CD4-positive, alpha-beta T cell (primary cell): ENCODE measurements at regions not wholly inside any gene's neighbourhood (a gene's known extent, or its start where the extent isn't known, plus 50 kb on each side); places are given as distances from the start of the nearest gene placed in this dataset.

Experiments used
- ATAC-seq: fragments of 200-7000 bp; cut with Tn5 transposase; one replicate; pipeline ENCODE4 v1.10.0; 2022; ENCODE audit warnings: mild to moderate bottlenecking; ENCODE audit not compliant: poor library complexity
- CTCF ChIA-PET: fragments of 350-600 bp; sonication (Branson Sonifier 250); formaldehyde crosslinking; loops from one replicate; lab custom pipeline; 2021; ENCODE audit warnings: antibody characterized with exemption, inconsistent platforms; lab: Charles Lee
- POLR2A ChIA-PET: fragments of 350-600 bp; sonication (Branson Sonifier 250); formaldehyde crosslinking; loops from one replicate; lab custom pipeline; 2021; ENCODE audit warnings: antibody characterized with exemption, inconsistent platforms; lab: Charles Lee
- DNase-seq, 14 experiments: peaks; one replicate each; pipeline ENCODE4 v3.0.0-alpha.2; 2013 to 2020; ENCODE audit warnings: mixed read lengths in 2 of 14
- H3K27ac ChIP-seq, 2 donors: one replicate each; pipeline versions ENCODE4 v1.5.1 to v1.7.0; 2013; ENCODE audit warnings: low read length in 2 of 2, low read depth in 1 of 2, mild to moderate bottlenecking in 1 of 2
- H3K27me3 ChIP-seq, 2 experiments: 1 replicate in 1 of 2; 2 replicates in 1 of 2; pipeline versions ENCODE4 v1.6.1 to v1.7.0; 2013; ENCODE audit warnings: low read length in 2 of 2, control low read depth in 1 of 2, mild to moderate bottlenecking in 1 of 2, moderate library complexity in 1 of 2; ENCODE audit not compliant: insufficient read depth in 2 of 2, control insufficient read depth in 1 of 2
- H3K36me3 ChIP-seq: one replicate; pipeline ENCODE4 v1.6.1; 2013; ENCODE audit warnings: low read length, control low read depth; ENCODE audit not compliant: insufficient read depth
- H3K4me1 ChIP-seq: one replicate; pipeline ENCODE4 v1.6.1; 2013; ENCODE audit warnings: low read length, control low read depth; ENCODE audit not compliant: insufficient read depth
- H3K4me3 ChIP-seq: one replicate; pipeline ENCODE4 v1.5.1; 2013; ENCODE audit warnings: mild to moderate bottlenecking, low read length, moderate library complexity
- H3K9me3 ChIP-seq, 2 experiments: 1 replicate in 1 of 2; 2 replicates in 1 of 2; pipeline versions ENCODE4 v1.6.1 to v1.7.0; 2013; ENCODE audit warnings: low read length in 2 of 2, mild to moderate bottlenecking in 2 of 2, control low read depth in 1 of 2, moderate library complexity in 1 of 2; ENCODE audit not compliant: control insufficient read depth in 1 of 2, insufficient read depth in 1 of 2
- H3K27ac Mint-ChIP-seq: one replicate; pipeline ENCODE4 v1.8.0; 2020; ENCODE audit warnings: mixed read lengths
- H3K27me3 Mint-ChIP-seq: one replicate; pipeline ENCODE4 v1.8.0; 2021; ENCODE audit warnings: mixed read lengths
- H3K36me3 Mint-ChIP-seq: one replicate; pipeline ENCODE4 v1.8.0; 2021; ENCODE audit warnings: low read depth, mixed read lengths
- H3K4me1 Mint-ChIP-seq: one replicate; pipeline ENCODE4 v1.8.0; 2021; ENCODE audit warnings: low read depth, mixed read lengths
- H3K4me3 Mint-ChIP-seq: one replicate; pipeline ENCODE4 v1.8.0; 2020; ENCODE audit warnings: mild to moderate bottlenecking, mixed read lengths
- H3K9me3 Mint-ChIP-seq: one replicate; pipeline ENCODE4 v1.8.0; 2020; ENCODE audit warnings: mixed read lengths
- CTCF ChIP-seq: fragments of 200-600 bp; IDR thresholded peaks from one replicate; pipeline ENCODE4 v1.8.0; 2022; ENCODE audit warnings: antibody characterized with exemption, mild to moderate bottlenecking
- intact Hi-C, 2 experiments: fragments of 100-400 bp; cut with DNase I in 1 of 2; cut with micrococcal nuclease in 1 of 2; formaldehyde crosslinking; loops; one replicate each; pipeline versions ENCODE4 v1.15.1 to v1.9.0; 2023 to 2025; cut with DNase I, micrococcal nuclease

GRCh38 chr13:68345963-68346531, 1115.9 kb upstream of the PCDH9 start:
- Mint-ChIP-seq H3K4me3 (no peak overlapping the region), H3K9me3 (peaks cover 6% of the 10 kb centered on the region), H3K4me1 (no peaks in the 10 kb centered on the region), H3K27ac (no peak overlapping the region), H3K36me3 (no peaks in the 10 kb centered on the region), H3K27me3 (no peaks in the 10 kb centered on the region)
- CTCF ChIA-PET: no interaction called here
- Histone ChIP-seq H3K4me1 (no peaks in the 10 kb centered on the region), H3K36me3 (no peaks in the 10 kb centered on the region), H3K4me3 (no peak overlapping the region), H3K27me3 (no peaks in the 10 kb centered on the region), H3K27ac (no peak overlapping the region), H3K9me3 (peaks cover 8 to 12% of the 10 kb centered on the region in 2 experiments)
- POLR2A ChIA-PET: no interaction called here
- no peak for TF ChIP-seq CTCF
- intact Hi-C loops: no loop called here
- DNase-seq (no peak), ATAC-seq (no peak)

GRCh38 chr13:68323124-68323523, 1093.0 kb upstream of the PCDH9 start:
- CTCF ChIA-PET: no interaction called here
- no peak overlapping the region for H3K27ac ChIP-seq
- no peak for TF ChIP-seq CTCF
- intact Hi-C loops: loop anchor here in 1 of 2 experiments (5.0 kb wide), 1 partner anchor 596 kb away; no protein-coding TSS in a partner anchor
- H3K4me1 ChIP-seq: no peaks in the 10 kb centered on the region
- H3K27me3 ChIP-seq: no peaks in the 10 kb centered on the region
- H3K36me3 Mint-ChIP-seq: no peaks in the 10 kb centered on the region
- peaks cover 12% of the 10 kb centered on the region for H3K9me3 Mint-ChIP-seq
- DNase-seq (no peak), ATAC-seq (no peak)
- H3K9me3 ChIP-seq: peaks cover 8 to 20% of the 10 kb centered on the region in 2 experiments
- no peak overlapping the region for H3K4me3 Mint-ChIP-seq
- H3K4me1 Mint-ChIP-seq: no peaks in the 10 kb centered on the region
- H3K27ac Mint-ChIP-seq: no peak overlapping the region
- no peak overlapping the region for H3K4me3 ChIP-seq
- no peaks in the 10 kb centered on the region for H3K27me3 Mint-ChIP-seq
- H3K36me3 ChIP-seq: no peaks in the 10 kb centered on the region
- POLR2A ChIA-PET: no interaction called here

GRCh38 chr13:68319384-68319783, 1089.2 kb upstream of the PCDH9 start:
- Histone ChIP-seq H3K27me3 (no peaks in the 10 kb centered on the region), H3K36me3 (no peaks in the 10 kb centered on the region), H3K4me3 (no peak overlapping the region), H3K27ac (no peak overlapping the region), H3K4me1 (no peaks in the 10 kb centered on the region), H3K9me3 (peaks cover 8 to 20% of the 10 kb centered on the region in 2 experiments)
- POLR2A ChIA-PET: no interaction called here
- ATAC-seq (no peak), DNase-seq (no peak)
- no peak overlapping the region for H3K27ac Mint-ChIP-seq
- no peak overlapping the region for H3K4me3 Mint-ChIP-seq
- no peaks in the 10 kb centered on the region for H3K27me3 Mint-ChIP-seq
- no peak for TF ChIP-seq CTCF
- intact Hi-C loops: no loop called here
- peaks cover 23% of the 10 kb centered on the region for H3K9me3 Mint-ChIP-seq
- CTCF ChIA-PET: no interaction called here
- H3K4me1 Mint-ChIP-seq: no peaks in the 10 kb centered on the region
- H3K36me3 Mint-ChIP-seq: no peaks in the 10 kb centered on the region
